NB4 (cell line): ENCODE measurements at regions not wholly inside any gene's neighbourhood (a gene's known extent, or its start where the extent isn't known, plus 50 kb on each side); places are given as distances from the start of the nearest gene placed in this dataset.

Source experiments
- CTCF ChIP-seq: IDR thresholded peaks from one replicate; pipeline ENCODE4 v1.5.1; 2012; ENCODE audit warnings: low read depth, low read length
- MYC ChIP-seq: IDR thresholded peaks from 2 replicates; pipeline ENCODE4 v1.6.1; 2011; ENCODE audit warnings: low read depth, low read length
- POLR2A ChIP-seq: IDR thresholded peaks from 2 replicates; pipeline ENCODE4 v1.6.1; 2011; ENCODE audit warnings: mild to moderate bottlenecking; ENCODE audit not compliant: insufficient read length; ENCODE audit errors: extremely low read depth
- TF ChIP-seq, protein P1 (sequence below): IDR thresholded peaks from 2 replicates; pipeline ENCODE4 v1.6.1; 2011; ENCODE audit warnings: low read depth, low read length

GRCh38 chr1:98129491-98129890 lies 208.7 kb upstream of the DPYD start:
- TF ChIP-seq POLR2A (no peak), CTCF (no peak), MYC (no peak)
- TF ChIP-seq, protein P1, sequence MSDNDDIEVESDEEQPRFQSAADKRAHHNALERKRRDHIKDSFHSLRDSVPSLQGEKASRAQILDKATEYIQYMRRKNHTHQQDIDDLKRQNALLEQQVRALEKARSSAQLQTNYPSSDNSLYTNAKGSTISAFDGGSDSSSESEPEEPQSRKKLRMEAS, result no peak
